HepG2 (cell line): ENCODE measurements at regions not wholly inside any gene's neighbourhood (a gene's known extent, or its start where the extent isn't known, plus 50 kb on each side); places are given as distances from the start of the nearest gene placed in this dataset.

Experiments used
- ATAC-seq: fragments of 200-7000 bp; cut with Tn5 transposase; 3 replicates; pipeline ENCODE4 v1.9.1; 2020; ENCODE audit warnings: mild to moderate bottlenecking, moderate library complexity
- BruUV-seq: library from RNA; stranded (reverse); fragments of 400-500 nt; replicated peaks from 2 replicates; lab custom pipeline; 2021; lab: Mats Ljungman, UMichigan
- CTCF ChIA-PET: fragments of 300-600 bp; formaldehyde crosslinking; extraction: SDS; loops from one replicate; lab custom pipeline; 2021; ENCODE audit warnings: low total read pairs, inconsistent platforms, low intra/inter-chr PET ratio; lab: Yijun Ruan, JAX
- POLR2A ChIA-PET: fragments of 350-600 bp; sonication (Branson Sonifier 250); formaldehyde crosslinking; loops from one replicate; lab custom pipeline; 2020; ENCODE audit warnings: antibody characterized with exemption, inconsistent platforms; lab: Yijun Ruan, JAX
- DNase-seq: peaks from one replicate; pipeline ENCODE4 v3.0.0-alpha.2; 2015; ENCODE audit warnings: low spot score
- FAIRE-seq: peaks from 3 replicates; lab custom pipeline; 2011; peaks lifted over from hg19 to GRCh38; lab: Jason Lieb, UNC
- H2AFZ ChIP-seq: one replicate; pipeline ENCODE4 v1.6.1; 2011; ENCODE audit warnings: low read length, inconsistent platforms
- H3K27ac ChIP-seq: fragments of 300-600 bp; 3 replicates; pipeline ENCODE4 v1.8.0; 2011; ENCODE audit warnings: mixed run types, mild to moderate bottlenecking, mixed read lengths, low read length, inconsistent platforms; ENCODE audit not compliant: insufficient read depth; ENCODE audit errors: extremely low read length
- H3K27me3 ChIP-seq, 2 experiments: fragments of 200-600 bp in 1 of 2; 2 replicates in 1 of 2; 3 replicates in 1 of 2; pipeline versions ENCODE4 v1.6.0 to v1.8.0; 2011; ENCODE audit warnings: low read length in 2 of 2, mild to moderate bottlenecking in 2 of 2, moderate library complexity in 2 of 2, inconsistent platforms in 1 of 2; ENCODE audit not compliant: insufficient read depth in 2 of 2, control insufficient read depth in 1 of 2
- H3K36me3 ChIP-seq, 2 experiments: fragments of 200-600 bp in 1 of 2; replicated peaks in 1 of 2; 2 replicates in 1 of 2; 3 replicates in 1 of 2; pipeline versions ENCODE4 v1.5.1 to v1.8.0; 2011; ENCODE audit warnings: low read length in 2 of 2, inconsistent platforms in 1 of 2; ENCODE audit not compliant: insufficient read depth in 2 of 2, control insufficient read depth in 1 of 2
- H3K4me1 ChIP-seq: 2 replicates; pipeline ENCODE4 v1.5.1; 2012; ENCODE audit warnings: low read length, inconsistent platforms; ENCODE audit not compliant: insufficient read depth
- H3K4me2 ChIP-seq: 2 replicates; pipeline ENCODE4 v1.6.0; 2011; ENCODE audit warnings: low read depth, low read length, inconsistent platforms
- H3K4me3 ChIP-seq, 3 experiments: fragments of 200-600 bp in 1 of 3; sonication (generic), shearing (Covaris generic) in 1 of 3; replicated peaks in 1 of 3; 2 replicates each; pipeline ENCODE4 v1.5.1; 2011 to 2016; ENCODE audit warnings: low read length in 3 of 3, inconsistent platforms in 2 of 3, low read depth in 2 of 3, mild to moderate bottlenecking in 2 of 3, control low read depth in 1 of 3, mixed read lengths in 1 of 3; ENCODE audit not compliant: insufficient read depth in 1 of 3
- H3K79me2 ChIP-seq: one replicate; pipeline ENCODE4 v1.6.1; 2011; ENCODE audit warnings: low read length, inconsistent platforms; ENCODE audit not compliant: insufficient read depth
- H3K9ac ChIP-seq: 2 replicates; pipeline ENCODE4 v1.6.0; 2011; ENCODE audit warnings: mild to moderate bottlenecking, low read depth, low read length, inconsistent platforms; ENCODE audit not compliant: insufficient read depth
- H3K9me3 ChIP-seq: 2 replicates; pipeline ENCODE4 v1.5.1; 2012; ENCODE audit warnings: mild to moderate bottlenecking, low read length
- H4K20me1 ChIP-seq: 2 replicates; pipeline ENCODE4 v1.6.0; 2011; ENCODE audit warnings: inconsistent platforms, mild to moderate bottlenecking, low read length, moderate library complexity; ENCODE audit not compliant: insufficient read depth
- ATF6 ChIP-seq: sonication (generic); formaldehyde crosslinking; conservative IDR thresholded peaks from 2 replicates; pipeline ENCODE4 v1.4.0; 2020; ENCODE audit warnings: missing genetic modification reagents
- CHD2 ChIP-seq: IDR thresholded peaks from 2 replicates; pipeline ENCODE4 v1.6.1; 2011; ENCODE audit warnings: low read depth, low read length, improper control_type of control experiment
- FOXK2 ChIP-seq: fragments of 450-650 bp; IDR thresholded peaks from 2 replicates; pipeline ENCODE4 v1.6.1; 2016
- HMG20A ChIP-seq: IDR thresholded peaks from 2 replicates; pipeline ENCODE4 v1.6.1; 2016; ENCODE audit warnings: borderline replicate concordance
- JUND ChIP-seq: sonication (generic); formaldehyde crosslinking; IDR thresholded peaks from 2 replicates; pipeline ENCODE4 v1.8.0; 2022; ENCODE audit warnings: mild to moderate bottlenecking, missing genetic modification reagents
- MZF1 ChIP-seq: sonication (generic); formaldehyde crosslinking; IDR thresholded peaks from 2 replicates; pipeline ENCODE4 v1.8.1; 2023; ENCODE audit warnings: mild to moderate bottlenecking, missing genetic modification reagents, borderline replicate concordance
- NFE2 ChIP-seq: sonication (generic); formaldehyde crosslinking; IDR thresholded peaks from 2 replicates; pipeline ENCODE4 v1.4.0; 2020; ENCODE audit warnings: missing genetic modification reagents
- POLR2A ChIP-seq, 2 experiments: IDR thresholded peaks; 2 replicates each; pipeline ENCODE4 v1.6.1; 2011; ENCODE audit warnings: low read depth in 2 of 2, low read length in 2 of 2, mild to moderate bottlenecking in 1 of 2, moderate library complexity in 1 of 2; ENCODE audit not compliant: insufficient read depth in 1 of 2
- RBFOX2 ChIP-seq: fragments of 200-400 bp; formaldehyde crosslinking; IDR thresholded peaks from 2 replicates; pipeline ENCODE4 v1.6.1; 2017; ENCODE audit warnings: low read depth, mild to moderate bottlenecking, low read length
- RNF2 ChIP-seq: fragments of 450-650 bp; conservative IDR thresholded peaks from 2 replicates; pipeline ENCODE4 v1.6.1; 2016; ENCODE audit warnings: low read depth
- TAF1 ChIP-seq: sonication (generic); formaldehyde crosslinking; IDR thresholded peaks from 2 replicates; pipeline ENCODE4 v1.4.0; 2020; ENCODE audit warnings: missing genetic modification reagents
- ZBTB37 ChIP-seq: sonication (generic); formaldehyde crosslinking; IDR thresholded peaks from 2 replicates; pipeline ENCODE4 v1.4.0; 2020; ENCODE audit warnings: mild to moderate bottlenecking, missing genetic modification reagents
- ZFP41 ChIP-seq: sonication (generic); formaldehyde crosslinking; IDR thresholded peaks from 2 replicates; pipeline ENCODE4 v1.4.0; 2020; ENCODE audit warnings: mild to moderate bottlenecking, missing genetic modification reagents, borderline replicate concordance
- ZNF317 ChIP-seq: sonication (generic); formaldehyde crosslinking; IDR thresholded peaks from 2 replicates; pipeline ENCODE4 v1.5.0; 2020; ENCODE audit warnings: mild to moderate bottlenecking, missing genetic modification reagents
- ZNF567 ChIP-seq: sonication (generic); formaldehyde crosslinking; IDR thresholded peaks from 2 replicates; pipeline ENCODE4 v1.8.1; 2023; ENCODE audit warnings: mild to moderate bottlenecking, missing genetic modification reagents, borderline replicate concordance
- ZNF652 ChIP-seq: IDR thresholded peaks from 2 replicates; pipeline ENCODE4 v1.6.1; 2016; ENCODE audit warnings: low read depth, borderline replicate concordance
- ZNF704 ChIP-seq: sonication (generic); formaldehyde crosslinking; IDR thresholded peaks from 2 replicates; pipeline ENCODE4 v1.8.1; 2023; ENCODE audit warnings: mild to moderate bottlenecking, inconsistent platforms, moderate library complexity, missing genetic modification reagents, borderline replicate concordance
- WGBS: methylation state at CpG from one replicate; pipeline ENCODE4 v1.1.6; 2017; ENCODE audit warnings: low lambda C conversion rate; 5-methylcytosine and 5-hydroxymethylcytosine counted together
- in situ Hi-C: cut with HindIII; loops from 2 replicates; pipeline ENCODE4 v1.10.0; 2017; ENCODE audit warnings: low pct_unique_long_range_greater_than_20kb; ENCODE audit not compliant: extremely low pct_ligation_motif_present
- intact Hi-C: fragments of 100-400 bp; cut with micrococcal nuclease; formaldehyde crosslinking; loops from one replicate; pipeline ENCODE4 v1.10.0; 2022; ENCODE audit not compliant: unreplicated experiment

DNA sequence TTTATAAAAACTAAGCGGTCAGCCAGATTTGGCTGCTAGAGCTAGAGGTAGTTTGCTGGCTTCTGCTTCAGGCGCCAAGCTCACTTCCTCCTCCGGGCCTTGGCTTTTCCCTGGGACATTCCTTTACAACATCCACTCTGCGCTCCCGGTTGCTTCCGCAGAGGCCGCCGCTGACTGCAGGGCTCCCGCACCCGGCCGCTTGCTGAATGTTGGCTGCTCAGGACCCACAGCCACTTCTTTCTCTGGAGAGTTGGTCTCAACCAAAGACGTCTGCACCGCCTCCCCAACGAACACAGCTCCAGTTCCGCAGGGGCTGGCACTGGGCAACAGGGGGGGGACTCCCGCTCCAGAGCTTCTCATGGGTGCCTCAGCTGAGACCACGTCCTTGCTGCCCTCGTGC, 282.8 kb downstream of the TFAP2C start:
- in situ Hi-C loops (no loop called here), intact Hi-C loops (no loop called here)
- H3K9me3 ChIP-seq: no peaks in the 10 kb centered on the region
- H3K4me2 ChIP-seq: no peak overlapping the region
- POLR2A ChIA-PET: no interaction called here
- H3K36me3 ChIP-seq: no peaks in the 10 kb centered on the region
- no peaks in the 10 kb centered on the region for H3K4me1 ChIP-seq
- no peak overlapping the region for H2AFZ ChIP-seq
- BruUV-seq: no TSS peak
- DNase-seq: no peak
- peaks cover 0 to 23% of the 10 kb centered on the region in 2 experiments; a peak in 2 of 5 replicates for H3K27me3 ChIP-seq
- no peaks in the 10 kb centered on the region for H4K20me1 ChIP-seq
- H3K4me3 ChIP-seq: no peak overlapping the region
- CTCF ChIA-PET: no interaction called here
- no peak; the same call in 2 of the 3 replicates for ATAC-seq
- no peaks in the 10 kb centered on the region for H3K79me2 ChIP-seq
- no peak overlapping the region for H3K27ac ChIP-seq
- H3K9ac ChIP-seq: no peak overlapping the region
- TF ChIP-seq FOXK2 (no peak), MZF1 (no peak), CHD2 (no peak), NFE2 (CRISPR knock-in tag) (no peak), TAF1 (CRISPR knock-in tag) (no peak), POLR2A (IDR thresholded peaks at IDR 0.05; ENCODE audit: insufficient read depth in 1 of 2, low read depth in 2 of 2, low read length in 2 of 2) (no peak), RNF2 (no peak), HMG20A (CRISPR knock-in tag) (no peak), ATF6 (CRISPR knock-in tag) (no peak), RBFOX2 (no peak), JUND (CRISPR knock-in tag) (no peak), ZNF652 (CRISPR knock-in tag) (no peak), ZNF567 (CRISPR knock-in tag) (no peak), ZFP41 (CRISPR knock-in tag) (no peak), ZBTB37 (CRISPR knock-in tag) (no peak), ZNF317 (CRISPR knock-in tag) (no peak), ZNF704 (CRISPR knock-in tag) (no peak)
- 67% methylated on average over 18 of the region's 18 CpGs for WGBS
- no peak for FAIRE-seq
